ENCODE measurements at regions not wholly inside any gene's neighbourhood (a gene's known extent, or its start where the extent isn't known, plus 50 kb on each side); places are given as distances from the start of the nearest gene placed in this dataset.

GRCh38 chr13:84774111-84774510, 891.8 kb upstream of the SLITRK1 start:
- H3K36me3 ChIP-seq = no peaks in the 10 kb centered on the region
- no peaks in the 10 kb centered on the region for H3K27me3 ChIP-seq (ENCODE audit: insufficient read depth, low read depth, severe bottlenecking)
- no peaks in the 10 kb centered on the region for H3K9me3 ChIP-seq (ENCODE audit: severe bottlenecking)
- TF ChIP-seq CTCF (IDR thresholded peaks at IDR 0.05; ENCODE audit: low read depth, low read length) = no peak
- no peak overlapping the region for H3K4me3 ChIP-seq (ENCODE audit: low read depth, low read length)
- DNase-seq = no peak
- H3K27ac ChIP-seq = no peak overlapping the region

GRCh38 chr13:84760956-84761355, 878.7 kb upstream of the SLITRK1 start:
- no peak overlapping the region for H3K27ac ChIP-seq
- no peak for TF ChIP-seq CTCF (IDR thresholded peaks at IDR 0.05; ENCODE audit: low read depth, low read length)
- no peaks in the 10 kb centered on the region for H3K9me3 ChIP-seq (ENCODE audit: severe bottlenecking)
- no peaks in the 10 kb centered on the region for H3K27me3 ChIP-seq (ENCODE audit: insufficient read depth, low read depth, severe bottlenecking)
- no peaks in the 10 kb centered on the region for H3K36me3 ChIP-seq
- no peak overlapping the region for H3K4me3 ChIP-seq (ENCODE audit: low read depth, low read length)
- no peak for DNase-seq

GRCh38 chr13:84749126-84749525, 866.9 kb upstream of the SLITRK1 start:
- Histone ChIP-seq H3K27me3 (ENCODE audit: insufficient read depth, low read depth, severe bottlenecking) (no peaks in the 10 kb centered on the region), H3K27ac (no peak overlapping the region), H3K9me3 (ENCODE audit: severe bottlenecking) (no peaks in the 10 kb centered on the region), H3K4me3 (ENCODE audit: low read depth, low read length) (no peak overlapping the region), H3K36me3 (no peaks in the 10 kb centered on the region)
- no peak for DNase-seq
- no peak for TF ChIP-seq CTCF (IDR thresholded peaks at IDR 0.05; ENCODE audit: low read depth, low read length)

GRCh38 chr13:84745051-84745551, 862.8 kb upstream of the SLITRK1 start:
- Histone ChIP-seq H3K36me3 (no peaks in the 10 kb centered on the region), H3K27ac (no peak overlapping the region), H3K4me3 (ENCODE audit: low read depth, low read length) (no peak overlapping the region), H3K27me3 (ENCODE audit: insufficient read depth, low read depth, severe bottlenecking) (no peaks in the 10 kb centered on the region), H3K9me3 (ENCODE audit: severe bottlenecking) (no peaks in the 10 kb centered on the region)
- no peak for DNase-seq
- no peak for TF ChIP-seq CTCF (IDR thresholded peaks at IDR 0.05; ENCODE audit: low read depth, low read length)

- no peak for TF ChIP-seq CTCF (IDR thresholded peaks at IDR 0.05; ENCODE audit: low read depth, low read length)
- Histone ChIP-seq H3K27me3 (ENCODE audit: insufficient read depth, low read depth, severe bottlenecking) (no peaks in the 10 kb centered on the region), H3K27ac (no peak overlapping the region), H3K4me3 (ENCODE audit: low read depth, low read length) (no peak overlapping the region), H3K9me3 (ENCODE audit: severe bottlenecking) (no peaks in the 10 kb centered on the region), H3K36me3 (no peaks in the 10 kb centered on the region)
- DNase-seq = no peak
Measured at GRCh38 chr13:84744203-84744602, 861.9 kb upstream of the SLITRK1 start.

- TF ChIP-seq CTCF (IDR thresholded peaks at IDR 0.05; ENCODE audit: low read depth, low read length) = no peak
- DNase-seq = no peak
- H3K27me3 ChIP-seq (ENCODE audit: insufficient read depth, low read depth, severe bottlenecking) = no peaks in the 10 kb centered on the region
- no peak overlapping the region for H3K27ac ChIP-seq
- H3K9me3 ChIP-seq (ENCODE audit: severe bottlenecking) = no peaks in the 10 kb centered on the region
- H3K4me3 ChIP-seq (ENCODE audit: low read depth, low read length) = no peak overlapping the region
- no peaks in the 10 kb centered on the region for H3K36me3 ChIP-seq
Measured at GRCh38 chr13:84741253-84741652, 859.0 kb upstream of the SLITRK1 start.
